Common myeloid progenitor, CD34-positive (primary cell): ENCODE measurements at regions not wholly inside any gene's neighbourhood (a gene's known extent, or its start where the extent isn't known, plus 50 kb on each side); places are given as distances from the start of the nearest gene placed in this dataset.

Experiments
- CTCF ChIA-PET: fragments of 350-600 bp; sonication (Branson Sonifier 250); formaldehyde crosslinking; loops from one replicate; lab custom pipeline; 2021; ENCODE audit warnings: antibody characterized with exemption; lab: Charles Lee
- POLR2A ChIA-PET: fragments of 350-600 bp; sonication (Branson Sonifier 250); formaldehyde crosslinking; loops from one replicate; lab custom pipeline; 2021; ENCODE audit warnings: antibody characterized with exemption; lab: Charles Lee
- DNase-seq, 3 donors: peaks; one replicate each; pipeline versions ENCODE4 v3.0.0 to v3.0.0-alpha.2; 2013
- H3K27ac ChIP-seq, 2 experiments: 1 replicate in 1 of 2; 2 replicates in 1 of 2; pipeline ENCODE4 v1.7.0; 2013; ENCODE audit warnings: inconsistent platforms in 2 of 2, low read length in 2 of 2, mild to moderate bottlenecking in 2 of 2, low read depth in 1 of 2, moderate library complexity in 1 of 2; ENCODE audit not compliant: severe bottlenecking in 2 of 2, insufficient read depth in 1 of 2, poor library complexity in 1 of 2
- H3K27me3 ChIP-seq, 5 experiments: replicated peaks in 2 of 5; 1 replicate in 3 of 5; 2 replicates in 2 of 5; pipeline versions ENCODE4 v1.6.1 to v1.7.0; 2013; ENCODE audit warnings: low read length in 4 of 5, mild to moderate bottlenecking in 2 of 5, moderate library complexity in 2 of 5, inconsistent platforms in 1 of 5; ENCODE audit not compliant: insufficient read depth in 5 of 5, control insufficient read depth in 4 of 5
- H3K36me3 ChIP-seq, 4 experiments: 1 replicate in 2 of 4; 2 replicates in 2 of 4; pipeline versions ENCODE4 v1.6.1 to v1.7.0; 2013; ENCODE audit warnings: low read length in 3 of 4, control low read depth in 1 of 4, mild to moderate bottlenecking in 1 of 4; ENCODE audit not compliant: control insufficient read depth in 4 of 4, insufficient read depth in 4 of 4
- H3K4me1 ChIP-seq, 4 experiments: 1 replicate in 3 of 4; 2 replicates in 1 of 4; pipeline versions ENCODE4 v1.6.1 to v1.7.1; 2013; ENCODE audit warnings: low read length in 3 of 4, mild to moderate bottlenecking in 3 of 4, control low read depth in 1 of 4, inconsistent platforms in 1 of 4, moderate library complexity in 1 of 4; ENCODE audit not compliant: control insufficient read depth in 4 of 4, insufficient read depth in 4 of 4; ENCODE audit errors: control extremely low read depth in 1 of 4
- H3K4me3 ChIP-seq, 7 experiments: 1 replicate in 4 of 7; 2 replicates in 3 of 7; pipeline versions ENCODE4 v1.5.1 to v1.7.0; 2013; ENCODE audit warnings: mild to moderate bottlenecking in 7 of 7, low read length in 6 of 7, moderate library complexity in 6 of 7, inconsistent platforms in 2 of 7, low read depth in 2 of 7, control low read depth in 1 of 7; ENCODE audit not compliant: insufficient read depth in 4 of 7, control insufficient read depth in 1 of 7; ENCODE audit errors: extremely low read depth in 1 of 7
- H3K9me3 ChIP-seq, 5 experiments: 1 replicate in 4 of 5; 2 replicates in 1 of 5; pipeline versions ENCODE4 v1.6.1 to v1.7.1; 2013; ENCODE audit warnings: low read length in 4 of 5, mild to moderate bottlenecking in 2 of 5, inconsistent platforms in 1 of 5, low read depth in 1 of 5, moderate library complexity in 1 of 5; ENCODE audit not compliant: control insufficient read depth in 4 of 5, insufficient read depth in 2 of 5; ENCODE audit errors: control extremely low read depth in 1 of 5
- WGBS: methylation state at CpG from one replicate; pipeline ENCODE4 v1.1.5; 2013; ENCODE audit not compliant: insufficient coverage; 5-methylcytosine and 5-hydroxymethylcytosine counted together

DNA sequence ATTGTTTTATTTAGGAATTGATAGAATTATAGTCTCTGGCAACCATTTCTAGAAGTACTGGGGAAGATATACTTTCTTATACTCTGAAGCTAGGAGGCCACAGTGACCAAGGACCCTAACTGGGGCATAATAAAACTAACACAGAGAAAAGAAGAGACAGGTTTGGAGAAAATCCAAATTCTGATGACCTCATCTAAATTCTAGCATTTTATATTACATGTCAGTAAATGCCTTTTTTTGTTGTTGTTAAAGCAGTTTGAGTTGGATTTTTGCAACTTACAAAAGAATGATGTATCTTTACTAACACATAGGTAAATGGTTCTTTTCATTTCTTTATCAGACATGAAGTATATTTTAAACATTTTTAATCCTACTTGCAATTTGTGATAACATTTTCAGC, 933.3 kb downstream of the TMTC2 start:
- no peak for DNase-seq
- Histone ChIP-seq H3K27ac (no peak overlapping the region), H3K36me3 (no peaks in the 10 kb centered on the region), H3K4me1 (no peaks in the 10 kb centered on the region), H3K9me3 (peaks cover 0 to 1% (median 0%) of the 10 kb centered on the region in 5 experiments), H3K27me3 (no peaks in the 10 kb centered on the region), H3K4me3 (no peak overlapping the region)
- CTCF ChIA-PET: no interaction called here
- POLR2A ChIA-PET: no interaction called here

DNA sequence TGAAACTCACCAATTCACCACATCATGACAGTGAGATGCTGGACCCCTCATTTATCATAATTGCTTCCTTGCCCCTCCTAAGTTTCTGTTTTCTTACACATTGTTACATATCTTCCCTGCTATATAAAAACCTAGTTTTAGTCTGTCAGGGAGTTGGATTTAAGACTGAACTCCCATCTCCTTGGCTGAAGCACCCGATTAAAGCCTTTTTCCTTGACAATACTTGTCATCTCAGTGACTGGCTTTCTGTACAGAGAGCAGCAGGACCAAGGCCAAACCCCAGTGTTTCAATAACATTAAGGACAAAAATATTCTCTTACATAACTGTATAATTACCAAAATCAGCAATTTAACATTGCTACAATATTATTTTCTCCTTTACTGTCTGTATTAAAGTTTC, 928.4 kb downstream of the TMTC2 start:
- Histone ChIP-seq H3K27me3 (no peaks in the 10 kb centered on the region), H3K9me3 (peaks cover 0 to 2% (median 0%) of the 10 kb centered on the region in 5 experiments), H3K4me3 (no peak overlapping the region), H3K4me1 (no peaks in the 10 kb centered on the region), H3K36me3 (no peaks in the 10 kb centered on the region), H3K27ac (no peak overlapping the region)
- ChIA-PET POLR2A (no interaction called here), CTCF (no interaction called here)
- WGBS: no CpG with 5 or more reads among the region's 1 CpG
- no peak for DNase-seq

DNA sequence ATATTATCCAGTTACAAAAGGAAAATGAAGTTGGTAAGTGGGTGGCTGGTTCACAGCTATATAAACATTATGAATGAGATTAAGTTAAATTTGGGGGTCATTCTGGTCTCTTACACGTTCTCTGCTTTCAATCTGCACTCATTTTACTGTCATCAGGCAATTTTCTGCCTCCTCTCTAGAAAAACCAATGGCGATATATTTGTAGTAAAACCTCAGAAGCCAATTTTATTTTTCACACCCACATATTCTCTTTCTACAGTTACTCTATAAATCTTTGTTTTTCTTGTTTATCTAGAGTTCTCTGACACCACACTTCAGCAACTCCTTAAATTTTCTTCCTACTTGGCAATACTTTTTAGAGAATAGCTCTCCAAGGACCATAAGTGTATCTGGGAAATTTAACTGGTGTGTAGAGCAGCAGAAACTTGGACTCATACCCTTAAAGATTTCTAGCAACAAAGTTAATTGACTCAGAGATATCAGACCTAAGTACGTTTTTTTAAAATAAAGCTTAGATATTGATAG, 926.9 kb downstream of the TMTC2 start:
- Histone ChIP-seq H3K27me3 (no peaks in the 10 kb centered on the region), H3K27ac (no peak overlapping the region), H3K9me3 (peaks cover 0 to 2% (median 0%) of the 10 kb centered on the region in 5 experiments), H3K4me1 (no peaks in the 10 kb centered on the region), H3K36me3 (no peaks in the 10 kb centered on the region), H3K4me3 (no peak overlapping the region)
- WGBS: 77% methylated on average over 2 of the region's 3 CpGs
- ChIA-PET POLR2A (no interaction called here), CTCF (no interaction called here)
- DNase-seq: no peak

DNA sequence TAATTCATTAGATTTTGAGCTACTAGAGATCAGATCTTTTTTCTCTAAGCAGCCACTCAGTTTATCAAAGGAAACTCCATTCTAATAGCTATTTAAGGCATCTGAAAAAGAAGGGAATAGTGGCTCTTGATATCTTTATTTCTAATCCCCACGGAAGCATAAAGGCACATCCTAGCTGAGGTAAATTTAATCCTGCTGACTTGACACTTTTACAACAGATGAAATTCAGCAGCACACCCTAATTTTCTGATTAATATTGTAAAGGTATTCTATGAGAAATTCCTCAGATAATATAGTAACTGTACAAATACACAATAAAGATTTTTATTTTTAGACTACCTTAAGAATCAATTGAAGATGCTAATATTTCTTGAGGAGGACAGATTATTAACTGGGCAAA, 916.4 kb downstream of the TMTC2 start:
- peaks cover 0 to 8% (median 0%) of the 10 kb centered on the region in 5 experiments for H3K9me3 ChIP-seq
- H3K36me3 ChIP-seq: no peaks in the 10 kb centered on the region
- POLR2A ChIA-PET: no interaction called here
- no peak overlapping the region for H3K4me3 ChIP-seq
- no CpG with 5 or more reads among the region's 1 CpG for WGBS
- no peaks in the 10 kb centered on the region for H3K27me3 ChIP-seq
- no peak overlapping the region for H3K27ac ChIP-seq
- CTCF ChIA-PET: no interaction called here
- H3K4me1 ChIP-seq: no peaks in the 10 kb centered on the region
- no peak for DNase-seq

DNA sequence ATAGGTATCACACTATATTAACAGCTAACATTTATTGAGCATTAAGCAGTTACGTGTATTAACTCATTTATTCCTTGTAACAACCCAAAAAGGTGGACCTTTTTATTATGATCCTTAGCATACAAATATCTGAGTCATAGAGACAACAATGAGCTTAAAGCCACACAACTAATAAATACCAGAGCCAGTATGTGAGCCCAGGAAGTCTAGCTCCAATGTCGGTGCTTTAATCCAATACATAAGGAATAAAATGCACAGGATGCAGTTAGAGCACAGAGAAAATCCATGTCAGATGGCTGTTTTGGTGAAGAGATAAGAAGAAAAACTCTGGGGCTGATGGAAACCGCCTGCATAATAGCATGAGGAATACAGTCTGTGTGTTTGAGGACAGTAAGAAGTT, 888.6 kb downstream of the TMTC2 start:
- Histone ChIP-seq H3K27me3 (no peaks in the 10 kb centered on the region), H3K36me3 (no peaks in the 10 kb centered on the region), H3K27ac (no peak overlapping the region), H3K9me3 (no peaks in the 10 kb centered on the region), H3K4me1 (no peaks in the 10 kb centered on the region), H3K4me3 (no peak overlapping the region)
- DNase-seq: no peak
- 92% methylated on average over 1 of the region's 3 CpGs for WGBS
- ChIA-PET CTCF (no interaction called here), POLR2A (no interaction called here)

DNA sequence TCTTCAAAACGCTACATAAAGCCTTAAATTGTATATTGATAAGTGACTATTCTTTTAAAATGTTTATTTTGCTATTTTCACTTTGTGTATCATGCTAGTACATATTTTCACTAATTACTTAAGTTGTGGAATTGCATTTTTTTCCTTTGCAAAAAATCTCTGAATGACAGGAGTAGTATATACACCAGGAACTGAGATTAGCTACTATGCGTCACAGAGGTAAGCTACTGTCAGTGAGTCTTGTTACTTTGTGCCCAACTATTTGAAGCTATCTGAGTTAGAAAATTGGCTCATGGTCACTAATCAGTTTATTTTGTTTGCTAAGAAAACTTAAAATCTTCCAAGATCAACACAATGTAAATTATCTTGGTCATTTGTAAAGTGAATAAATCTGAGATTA, 887.4 kb downstream of the TMTC2 start:
- Histone ChIP-seq H3K4me3 (no peak overlapping the region), H3K9me3 (no peaks in the 10 kb centered on the region), H3K27me3 (no peaks in the 10 kb centered on the region), H3K27ac (no peak overlapping the region), H3K4me1 (no peaks in the 10 kb centered on the region), H3K36me3 (no peaks in the 10 kb centered on the region)
- ChIA-PET POLR2A (no interaction called here), CTCF (no interaction called here)
- no CpG with 5 or more reads among the region's 2 CpGs for WGBS
- DNase-seq: no peak

DNA sequence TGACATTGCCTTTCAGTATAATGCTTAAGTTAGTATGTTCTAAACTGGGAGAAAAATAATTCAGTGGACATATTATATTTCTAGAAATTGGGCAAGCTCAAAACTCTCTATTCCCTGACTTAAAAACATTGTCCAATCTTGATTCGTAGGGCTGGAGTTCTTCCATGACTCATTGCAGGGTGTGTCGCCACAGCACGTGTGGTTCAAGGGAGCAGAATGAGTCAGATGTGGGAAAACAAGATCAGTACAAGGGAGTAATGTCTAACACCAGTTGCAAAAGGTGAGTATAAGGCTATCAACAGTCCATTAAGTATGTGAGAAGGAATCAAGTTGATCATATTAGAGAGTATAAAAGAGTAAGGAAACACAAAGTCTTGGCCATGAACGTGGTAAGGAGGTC, 887.0 kb downstream of the TMTC2 start:
- Histone ChIP-seq H3K4me1 (no peaks in the 10 kb centered on the region), H3K36me3 (no peaks in the 10 kb centered on the region), H3K27ac (no peak overlapping the region), H3K4me3 (no peak overlapping the region), H3K27me3 (no peaks in the 10 kb centered on the region), H3K9me3 (no peaks in the 10 kb centered on the region)
- WGBS: 84% methylated on average over 4 of the region's 4 CpGs
- CTCF ChIA-PET: no interaction called here
- POLR2A ChIA-PET: no interaction called here
- no peak for DNase-seq
